ENCODE measurements at regions not wholly inside any gene's neighbourhood (a gene's known extent, or its start where the extent isn't known, plus 50 kb on each side); places are given as distances from the start of the nearest gene placed in this dataset.

GRCh38 chr20:52841003-52841402 is 131.2 kb upstream of the TSHZ2 start:
- TF ChIP-seq, protein P1, sequence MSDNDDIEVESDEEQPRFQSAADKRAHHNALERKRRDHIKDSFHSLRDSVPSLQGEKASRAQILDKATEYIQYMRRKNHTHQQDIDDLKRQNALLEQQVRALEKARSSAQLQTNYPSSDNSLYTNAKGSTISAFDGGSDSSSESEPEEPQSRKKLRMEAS (IDR thresholded peaks at IDR 0.05; ENCODE audit: low read depth, low read length), result no peak
- no peak for TF ChIP-seq SUPT20H (IDR thresholded peaks at IDR 0.05; ENCODE audit: borderline replicate concordance, control insufficient read depth, low read depth, low read length)
- no peak for TF ChIP-seq GABPA (IDR thresholded peaks at IDR 0.05; ENCODE audit: low read depth)

All from GM12878 (cell line).